PFSK-1 (cell line): ENCODE measurements at regions not wholly inside any gene's neighbourhood (a gene's known extent, or its start where the extent isn't known, plus 50 kb on each side); places are given as distances from the start of the nearest gene placed in this dataset.

ENCODE experiments used
- POLR2AphosphoS5 ChIP-seq: IDR thresholded peaks from 2 replicates; pipeline ENCODE4 v1.6.1; 2012; ENCODE audit warnings: low read depth, mild to moderate bottlenecking, control low read depth, low read length, moderate library complexity
- REST ChIP-seq, 2 experiments: IDR thresholded peaks; 2 replicates each; pipeline versions ENCODE4 v1.6.1 to v1.8.0; 2011 to 2012; ENCODE audit warnings: low read depth in 2 of 2, low read length in 2 of 2, control low read depth in 1 of 2, inconsistent platforms in 1 of 2, mild to moderate bottlenecking in 1 of 2, moderate library complexity in 1 of 2; ENCODE audit not compliant: insufficient read depth in 1 of 2
- TAF1 ChIP-seq: IDR thresholded peaks from 2 replicates; pipeline ENCODE4 v1.6.1; 2012; ENCODE audit warnings: low read length, control low read depth, borderline replicate concordance; ENCODE audit not compliant: insufficient read depth

- TF ChIP-seq POLR2AphosphoS5 (no peak), TAF1 (no peak), REST (IDR thresholded peaks at IDR 0.05; ENCODE audit: insufficient read depth in 1 of 2, low read depth in 2 of 2, low read length in 2 of 2) (no peak)
Observed at GRCh38 chr4:74682567-74683359, 111.6 kb downstream of the BTC start.
